Gastroesophageal sphincter (tissue), 4 donors: ENCODE measurements at regions not wholly inside any gene's neighbourhood (a gene's known extent, or its start where the extent isn't known, plus 50 kb on each side); places are given as distances from the start of the nearest gene placed in this dataset.

Source experiments
- ATAC-seq: fragments of 150-250 bp; one replicate; pipeline ENCODE4 v1.9.1; 2016; ENCODE audit warnings: mild to moderate bottlenecking, moderate library complexity
- H3K27ac ChIP-seq, 4 donors: fragments of 200-600 bp; sonication (generic) in 3 of 4; 1 replicate in 3 of 4; 2 replicates in 1 of 4; pipeline ENCODE4 v1.5.1; 2016 to 2019
- H3K27me3 ChIP-seq: fragments of 200-600 bp; sonication (generic); one replicate; pipeline ENCODE4 v1.5.1; 2019
- H3K36me3 ChIP-seq, 2 donors: fragments of 200-600 bp; sonication (generic); one replicate each; pipeline ENCODE4 v1.5.1; 2019; ENCODE audit warnings: control low read depth in 1 of 2
- H3K4me1 ChIP-seq, 3 donors: fragments of 200-600 bp; sonication (generic); 1 replicate in 2 of 3; 2 replicates in 1 of 3; pipeline ENCODE4 v1.5.1; 2016 to 2019; ENCODE audit warnings: control low read depth in 2 of 3
- H3K4me3 ChIP-seq, 2 donors: fragments of 200-600 bp; sonication (generic); one replicate each; pipeline ENCODE4 v1.5.1; 2019; ENCODE audit warnings: mild to moderate bottlenecking in 1 of 2, moderate library complexity in 1 of 2
- H3K9me3 ChIP-seq, 3 donors: fragments of 200-600 bp; sonication (generic); one replicate each; pipeline ENCODE4 v1.5.1; 2017 to 2019; ENCODE audit warnings: control low read depth in 2 of 3
- EP300 ChIP-seq: sonication (generic); formaldehyde crosslinking; IDR thresholded peaks from one replicate; pipeline ENCODE4 v1.6.1; 2017; ENCODE audit warnings: antibody characterized with exemption, mild to moderate bottlenecking
- POLR2A ChIP-seq, 2 donors: fragments of 450-650 bp; IDR thresholded peaks; one replicate each; pipeline ENCODE4 v1.6.1; 2017; ENCODE audit warnings: antibody characterized with exemption in 2 of 2, mild to moderate bottlenecking in 2 of 2, moderate library complexity in 1 of 2
- POLR2AphosphoS5 ChIP-seq: sonication (generic); formaldehyde crosslinking; IDR thresholded peaks from one replicate; pipeline ENCODE4 v1.6.1; 2017; ENCODE audit warnings: antibody characterized with exemption
- WGBS, 2 donors: methylation state at CpG; one replicate each; pipeline ENCODE4 v1.1.5; 2018; ENCODE audit warnings: low coverage in 1 of 2; 5-methylcytosine and 5-hydroxymethylcytosine counted together
- TF ChIP-seq, protein P1 (sequence below), 4 experiments: fragments of 200-600 bp in 2 of 4; fragments of 450-650 bp in 2 of 4; sonication (generic) in 1 of 4; IDR thresholded peaks; one replicate each; pipeline ENCODE4 v1.5.1; 2017 to 2019; ENCODE audit warnings: antibody characterized with exemption in 4 of 4, mild to moderate bottlenecking in 2 of 4, moderate library complexity in 2 of 4

DNA sequence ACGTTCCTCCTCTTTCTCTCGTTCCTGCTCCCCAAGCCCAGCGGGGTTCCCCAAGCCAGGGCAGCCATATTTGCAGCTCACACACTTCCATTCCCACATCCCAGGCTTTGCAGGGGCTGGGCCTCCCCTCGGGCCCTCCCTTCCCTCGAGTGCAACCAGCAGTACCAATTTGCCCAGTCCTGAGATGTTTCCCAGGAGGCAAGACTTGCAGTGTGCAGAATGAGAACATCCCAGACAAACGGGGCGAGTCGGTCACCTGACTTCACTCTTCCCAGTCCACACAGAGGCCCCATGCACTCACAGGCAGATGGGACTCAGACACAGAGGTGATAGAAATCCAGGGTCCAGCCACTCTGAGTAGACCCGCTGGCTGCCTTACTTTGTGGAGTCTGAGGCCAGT, 56.2 kb upstream of the SLC6A6 start:
- no peak for ATAC-seq
- Histone ChIP-seq H3K27ac (no peak overlapping the region), H3K36me3 (no peaks in the 10 kb centered on the region), H3K27me3 (no peaks in the 10 kb centered on the region), H3K4me1 (no peaks in the 10 kb centered on the region), H3K4me3 (no peak overlapping the region), H3K9me3 (no peaks in the 10 kb centered on the region)
- WGBS, 2 donors, result 86 to 94% methylated on average over 3 to 8 of the region's 9 CpGs
- TF ChIP-seq POLR2A (IDR thresholded peaks at IDR 0.05), result no peak
- TF ChIP-seq, protein P1, sequence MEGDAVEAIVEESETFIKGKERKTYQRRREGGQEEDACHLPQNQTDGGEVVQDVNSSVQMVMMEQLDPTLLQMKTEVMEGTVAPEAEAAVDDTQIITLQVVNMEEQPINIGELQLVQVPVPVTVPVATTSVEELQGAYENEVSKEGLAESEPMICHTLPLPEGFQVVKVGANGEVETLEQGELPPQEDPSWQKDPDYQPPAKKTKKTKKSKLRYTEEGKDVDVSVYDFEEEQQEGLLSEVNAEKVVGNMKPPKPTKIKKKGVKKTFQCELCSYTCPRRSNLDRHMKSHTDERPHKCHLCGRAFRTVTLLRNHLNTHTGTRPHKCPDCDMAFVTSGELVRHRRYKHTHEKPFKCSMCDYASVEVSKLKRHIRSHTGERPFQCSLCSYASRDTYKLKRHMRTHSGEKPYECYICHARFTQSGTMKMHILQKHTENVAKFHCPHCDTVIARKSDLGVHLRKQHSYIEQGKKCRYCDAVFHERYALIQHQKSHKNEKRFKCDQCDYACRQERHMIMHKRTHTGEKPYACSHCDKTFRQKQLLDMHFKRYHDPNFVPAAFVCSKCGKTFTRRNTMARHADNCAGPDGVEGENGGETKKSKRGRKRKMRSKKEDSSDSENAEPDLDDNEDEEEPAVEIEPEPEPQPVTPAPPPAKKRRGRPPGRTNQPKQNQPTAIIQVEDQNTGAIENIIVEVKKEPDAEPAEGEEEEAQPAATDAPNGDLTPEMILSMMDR (IDR thresholded peaks at IDR 0.05), result no peak
- TF ChIP-seq POLR2AphosphoS5, result no peak
- no peak for TF ChIP-seq EP300

DNA sequence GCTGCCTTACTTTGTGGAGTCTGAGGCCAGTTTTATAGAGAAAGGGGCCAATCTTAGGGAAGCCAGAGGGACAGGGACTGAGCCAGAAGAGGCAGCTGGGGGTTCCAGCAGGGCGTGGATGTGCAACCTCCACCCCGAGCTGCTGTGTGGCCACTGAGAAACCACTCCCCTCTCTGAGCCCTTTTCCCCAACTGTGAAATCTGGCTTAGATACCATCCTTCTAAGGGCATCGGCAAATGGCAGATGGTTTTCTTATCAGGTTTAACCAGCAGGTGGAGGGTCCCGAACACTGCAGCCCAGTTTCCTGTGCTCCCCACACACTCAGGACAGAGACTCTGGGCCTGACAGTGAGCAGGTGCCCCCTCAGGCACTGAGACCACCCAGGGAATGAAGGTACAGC, 55.8 kb upstream of the SLC6A6 start:
- TF ChIP-seq POLR2A (IDR thresholded peaks at IDR 0.05), result no peak
- no peak for TF ChIP-seq POLR2AphosphoS5
- TF ChIP-seq EP300, result no peak
- no peaks in the 10 kb centered on the region for H3K9me3 ChIP-seq
- no peak for ATAC-seq
- no peaks in the 10 kb centered on the region for H3K36me3 ChIP-seq
- H3K4me1 ChIP-seq, result no peaks in the 10 kb centered on the region
- H3K27me3 ChIP-seq, result no peaks in the 10 kb centered on the region
- no peak overlapping the region for H3K27ac ChIP-seq
- H3K4me3 ChIP-seq, result no peak overlapping the region
- WGBS, 2 donors, result no CpG with 5 or more reads among the region's 4 CpGs

DNA sequence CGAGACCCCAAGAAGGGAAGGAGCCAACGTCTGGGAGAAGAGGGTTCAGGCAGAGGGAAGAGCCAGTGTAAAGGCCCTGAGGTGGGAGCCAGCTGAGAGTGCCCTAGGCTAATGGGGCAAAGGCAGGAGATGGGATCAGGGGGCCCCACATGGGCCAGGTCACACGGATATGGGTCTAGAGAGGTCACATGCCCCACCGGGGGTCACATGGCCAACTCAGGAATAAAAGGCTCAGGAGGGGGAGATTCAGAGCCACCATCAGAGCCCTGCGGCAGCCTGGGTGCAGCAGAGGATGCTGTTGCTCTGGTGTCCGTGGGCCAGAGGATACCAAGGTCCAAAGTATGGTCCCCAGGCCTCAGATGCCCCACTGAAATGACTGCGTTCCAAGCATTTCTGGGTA, 55.3 kb upstream of the SLC6A6 start:
- ATAC-seq, result no peak

DNA sequence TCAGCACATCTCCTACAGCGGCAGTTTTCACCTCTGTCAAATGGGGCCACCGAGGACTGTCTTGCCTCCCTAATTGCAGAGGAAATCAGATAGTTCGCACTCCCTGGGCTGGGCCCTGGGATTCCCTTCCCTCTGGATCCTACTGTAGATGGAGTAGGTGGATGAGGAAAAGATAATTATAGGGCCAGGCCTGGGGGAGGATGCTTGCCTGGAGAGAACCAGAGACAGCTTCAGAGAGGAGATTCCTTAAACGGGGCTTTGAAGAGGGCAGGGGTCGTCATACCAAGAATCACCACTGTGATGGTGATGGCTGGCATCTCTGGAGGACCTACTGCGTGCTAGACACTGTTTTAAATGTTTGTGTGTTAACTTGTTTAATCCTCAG, 50.8 kb upstream of the SLC6A6 start:
- WGBS, 2 donors, result 42 to 62% methylated on average over 2 to 3 of the region's 6 CpGs
- H3K27me3 ChIP-seq, result no peaks in the 10 kb centered on the region
- H3K4me1 ChIP-seq, result no peaks in the 10 kb centered on the region
- TF ChIP-seq POLR2A (IDR thresholded peaks at IDR 0.05) (no peak), POLR2AphosphoS5 (no peak), EP300 (no peak)
- TF ChIP-seq, protein P1 (IDR thresholded peaks at IDR 0.05), result no peak
- no peaks in the 10 kb centered on the region for H3K36me3 ChIP-seq
- H3K4me3 ChIP-seq, result no peak overlapping the region
- no peak overlapping the region for H3K27ac ChIP-seq
- no peaks in the 10 kb centered on the region for H3K9me3 ChIP-seq
- no peak for ATAC-seq

More for the DNA sequence above, 55.3 kb upstream of the SLC6A6 start:
- H3K4me3 ChIP-seq, result no peak overlapping the region
- WGBS, 2 donors, result 50 to 56% methylated on average over 1 to 5 of the region's 7 CpGs
- H3K4me1 ChIP-seq, result no peaks in the 10 kb centered on the region
- no peaks in the 10 kb centered on the region for H3K36me3 ChIP-seq
- TF ChIP-seq EP300 (no peak), POLR2AphosphoS5 (no peak), POLR2A (IDR thresholded peaks at IDR 0.05) (no peak)
- TF ChIP-seq, protein P1 (IDR thresholded peaks at IDR 0.05), result no peak
- H3K9me3 ChIP-seq, result no peaks in the 10 kb centered on the region
- H3K27me3 ChIP-seq, result no peaks in the 10 kb centered on the region
- H3K27ac ChIP-seq, result no peak overlapping the region

DNA sequence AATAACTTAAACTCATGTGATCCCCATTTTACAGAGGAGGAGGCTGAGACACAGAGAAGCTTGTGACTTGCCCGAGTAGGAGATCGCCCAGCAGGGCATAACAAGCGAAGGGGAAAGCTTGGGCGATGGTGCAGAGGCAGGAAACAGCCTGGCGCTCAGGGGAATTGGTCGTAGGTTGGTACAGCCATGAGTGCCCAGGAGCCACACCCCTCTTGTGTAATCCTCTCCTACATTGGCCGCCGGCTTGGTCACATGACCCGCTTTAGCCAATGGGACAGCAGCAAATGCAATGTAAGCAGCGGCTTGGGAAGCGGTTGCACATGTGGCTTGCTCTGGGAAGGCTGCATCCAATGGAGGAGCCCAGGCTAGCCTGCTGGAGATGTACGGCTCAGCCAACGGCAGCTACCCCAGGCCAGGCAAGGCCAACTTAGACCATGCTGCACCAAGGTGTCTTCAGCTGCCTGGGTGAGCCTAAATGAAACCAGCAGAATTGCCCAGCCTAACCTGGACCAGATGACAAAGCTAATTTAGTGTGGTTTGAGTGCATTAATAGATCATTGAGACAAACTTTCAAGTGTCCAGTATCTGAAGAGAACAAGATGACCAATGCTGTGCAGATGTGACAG, 50.3 kb upstream of the SLC6A6 start:
- no peak for TF ChIP-seq POLR2AphosphoS5
- TF ChIP-seq, protein P1 (IDR thresholded peaks at IDR 0.05), result no peak
- TF ChIP-seq POLR2A (IDR thresholded peaks at IDR 0.05), result no peak
- TF ChIP-seq EP300, result no peak
- Histone ChIP-seq H3K4me3 (no peak overlapping the region), H3K27ac (no peak overlapping the region), H3K27me3 (no peaks in the 10 kb centered on the region), H3K36me3 (no peaks in the 10 kb centered on the region), H3K9me3 (no peaks in the 10 kb centered on the region), H3K4me1 (no peaks in the 10 kb centered on the region)
- WGBS, 2 donors, result 69 to 88% methylated on average over 5 to 9 of the region's 13 CpGs
- no peak for ATAC-seq
